Fibroblast of upper back skin (primary cell): ENCODE measurements at regions not wholly inside any gene's neighbourhood (a gene's known extent, or its start where the extent isn't known, plus 50 kb on each side); places are given as distances from the start of the nearest gene placed in this dataset.
A peak's percentile ranks its signal among the peaks of the same experiment; 100 is the strongest.
"Not testable (repeated sequence)": the region's sequence is repeated elsewhere in the genome, so short reads cannot be mapped to it uniquely, and the experiment has no call there.

Source experiments
- DNase-seq: peaks from one replicate; pipeline ENCODE4 v3.0.0-alpha.2; 2013

DNA sequence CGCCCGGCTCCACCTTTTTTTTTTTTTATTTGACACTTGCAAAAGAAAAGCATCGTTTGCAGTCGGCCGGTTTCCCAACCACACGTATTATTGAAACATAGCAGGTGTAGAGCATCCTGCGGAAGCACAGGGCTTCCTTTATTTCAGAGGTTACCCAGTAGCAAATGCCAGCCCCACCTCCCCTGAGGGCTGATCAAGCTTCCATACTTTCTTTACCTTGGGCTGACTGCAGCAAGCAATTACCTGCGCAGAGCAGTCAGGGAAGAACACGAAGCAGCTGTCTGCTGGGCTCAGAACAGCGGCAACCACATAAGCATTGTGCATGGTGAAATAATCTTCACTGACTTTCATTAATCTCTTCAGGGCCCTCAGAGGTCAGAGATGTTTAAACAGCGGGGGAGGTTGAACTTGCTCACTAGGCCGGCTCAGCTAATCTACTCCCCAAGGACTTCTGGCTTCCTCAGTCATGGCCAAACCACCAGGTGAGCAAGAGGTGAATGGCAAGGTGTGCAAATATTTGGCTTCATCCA, 784.7 kb upstream of the AUTS2 start:
- no peak for DNase-seq

DNA sequence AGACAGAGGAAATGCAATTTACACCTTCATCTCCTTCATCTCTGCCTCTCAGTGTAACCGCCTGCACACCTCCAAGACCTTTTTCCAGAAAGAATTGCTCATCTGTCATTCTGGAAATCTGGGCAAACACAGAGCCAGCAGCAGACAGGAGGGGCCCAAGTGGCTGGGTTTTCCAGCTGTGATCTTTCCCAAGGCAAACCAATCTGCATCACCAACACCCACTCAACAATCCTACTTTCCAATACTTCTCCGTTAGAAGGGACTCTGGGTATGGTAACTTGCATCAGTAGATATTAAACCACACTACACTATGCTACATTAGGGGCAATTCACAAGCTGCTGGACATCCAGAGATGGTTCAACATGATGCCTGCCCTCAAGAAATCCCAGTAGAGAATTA, 781.8 kb upstream of the AUTS2 start:
- DNase-seq: no peak

DNA sequence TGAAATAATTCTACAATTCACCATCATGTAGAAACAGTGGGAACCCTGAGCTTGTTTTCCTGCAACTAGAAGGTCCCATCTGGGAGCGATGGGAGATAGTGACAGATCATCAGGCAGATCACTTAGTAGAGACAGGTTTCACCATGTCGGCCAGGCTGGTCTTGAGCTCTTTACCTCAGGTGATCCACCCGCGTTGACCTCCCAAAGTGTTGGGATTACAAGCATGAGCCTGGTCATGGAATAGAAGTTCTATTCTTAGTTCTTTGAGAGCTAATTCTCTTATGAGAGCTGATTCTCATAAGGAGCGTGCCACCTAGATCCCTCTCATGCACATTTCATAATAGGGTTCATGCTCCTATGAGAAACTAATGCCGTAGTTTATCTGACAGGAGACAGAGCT, 778.0 kb upstream of the AUTS2 start:
- no peak for DNase-seq

DNA sequence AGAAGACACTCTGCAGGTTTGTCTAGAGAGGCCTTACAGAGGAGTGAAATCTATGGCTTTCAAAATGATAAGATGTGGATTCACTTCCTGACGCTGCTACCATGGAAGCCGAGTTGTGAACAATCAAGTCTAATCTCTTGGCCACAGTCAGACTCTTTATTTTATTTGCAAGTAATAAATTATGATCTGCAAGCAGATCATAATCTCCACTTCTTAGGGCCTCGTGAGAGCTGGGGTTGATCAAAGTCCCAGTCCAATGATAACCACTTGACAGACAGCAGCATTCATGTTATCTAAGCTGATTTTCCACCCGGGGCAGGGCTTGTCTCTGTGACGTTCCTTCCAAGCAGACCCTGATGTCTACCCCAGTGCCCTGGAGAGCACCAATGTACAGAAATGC, 776.4 kb upstream of the AUTS2 start:
- no peak for DNase-seq

DNA sequence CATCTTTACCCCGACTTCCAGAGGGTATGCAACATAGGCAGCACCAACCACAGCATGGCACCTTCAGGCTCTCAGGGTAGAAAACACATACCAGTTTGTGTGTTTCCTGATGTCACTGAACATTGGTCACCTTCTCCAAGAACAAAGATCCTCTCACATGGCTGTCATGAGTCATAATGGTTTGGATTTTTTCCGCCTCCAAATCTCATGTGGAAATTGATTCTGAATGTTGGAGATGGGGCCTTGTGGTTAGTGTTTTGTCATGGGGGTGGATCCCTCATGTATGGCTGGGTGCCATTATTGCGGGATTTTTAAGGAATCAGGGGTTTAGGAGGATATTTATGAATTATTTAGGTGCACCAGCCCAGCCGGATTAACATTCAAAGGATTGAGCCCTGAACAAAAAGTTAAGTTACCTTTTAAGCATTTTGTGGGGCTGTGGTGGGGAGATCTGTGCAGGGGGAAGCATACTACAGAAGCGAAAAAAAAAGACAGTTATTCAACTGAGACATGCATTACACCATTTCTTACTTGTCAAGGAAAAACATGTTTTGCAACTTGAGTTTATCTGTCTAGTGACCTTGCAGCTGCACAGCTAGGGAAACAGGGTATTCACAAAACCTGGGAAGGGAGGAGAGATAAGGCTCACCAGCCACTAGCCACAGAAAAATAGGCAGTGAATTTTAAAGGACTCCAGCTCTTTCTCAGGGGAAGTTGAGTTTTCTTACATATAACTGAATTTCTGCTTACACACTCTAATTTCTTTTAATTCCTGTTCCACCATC, 774.1 kb upstream of the AUTS2 start:
- peak; percentile 16 for DNase-seq

DNA sequence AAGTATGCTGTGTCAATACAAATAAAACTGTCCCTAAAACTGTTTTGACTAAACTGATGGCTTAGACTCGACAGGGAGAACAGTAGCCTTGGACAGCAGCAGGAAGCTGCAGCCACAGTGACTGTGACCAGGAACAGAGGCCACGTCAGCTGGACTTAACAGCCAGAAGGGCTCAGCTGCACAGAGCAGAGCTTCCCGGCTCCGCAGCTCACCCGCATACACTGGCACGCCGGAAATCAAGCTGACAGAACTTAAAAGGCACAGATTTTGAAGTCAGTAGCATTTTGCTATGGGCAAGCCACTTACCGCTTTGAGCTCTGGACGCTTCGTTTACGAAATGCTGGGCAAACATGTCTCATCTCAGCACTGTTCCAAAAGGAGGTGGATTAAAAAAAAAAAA, 769.7 kb upstream of the AUTS2 start:
- DNase-seq: no peak

DNA sequence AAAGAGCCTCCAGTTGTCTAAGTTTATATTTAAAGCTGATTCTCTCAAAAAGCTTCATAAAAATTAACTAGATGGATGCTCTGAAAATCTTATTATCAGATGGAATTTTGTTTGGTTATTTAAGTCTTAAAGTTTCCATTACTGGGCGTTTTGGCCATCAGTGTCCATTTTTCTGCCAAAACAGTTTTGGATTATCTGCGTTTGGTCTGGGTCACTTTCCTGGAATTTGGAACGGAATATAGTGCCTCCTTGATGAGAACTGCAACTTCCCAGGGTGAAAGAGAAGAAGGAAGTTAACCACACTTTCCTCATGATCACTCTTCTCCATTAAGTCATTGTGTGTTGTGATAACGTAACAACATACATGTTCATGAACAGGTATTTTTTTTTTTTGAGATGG, 764.9 kb upstream of the AUTS2 start:
- no peak for DNase-seq

DNA sequence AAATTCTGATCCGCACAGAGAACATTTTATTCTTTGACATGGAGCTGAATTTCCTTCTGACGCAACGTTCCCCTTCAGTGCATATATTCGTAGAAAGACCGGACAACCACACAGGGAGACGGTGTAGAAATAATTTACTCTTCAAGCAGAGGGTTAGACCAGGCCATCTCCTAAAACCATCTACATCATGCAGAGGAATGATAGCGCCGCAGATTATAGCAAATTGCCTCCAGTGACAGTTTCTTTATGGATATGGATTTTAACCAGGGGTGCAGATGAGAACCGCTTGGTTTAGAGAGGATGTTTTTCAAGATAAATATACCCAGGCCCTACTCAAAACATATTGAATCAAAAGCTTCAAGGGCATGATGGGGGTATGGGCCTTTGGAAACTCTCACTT, 759.3 kb upstream of the AUTS2 start:
- DNase-seq: no peak

DNA sequence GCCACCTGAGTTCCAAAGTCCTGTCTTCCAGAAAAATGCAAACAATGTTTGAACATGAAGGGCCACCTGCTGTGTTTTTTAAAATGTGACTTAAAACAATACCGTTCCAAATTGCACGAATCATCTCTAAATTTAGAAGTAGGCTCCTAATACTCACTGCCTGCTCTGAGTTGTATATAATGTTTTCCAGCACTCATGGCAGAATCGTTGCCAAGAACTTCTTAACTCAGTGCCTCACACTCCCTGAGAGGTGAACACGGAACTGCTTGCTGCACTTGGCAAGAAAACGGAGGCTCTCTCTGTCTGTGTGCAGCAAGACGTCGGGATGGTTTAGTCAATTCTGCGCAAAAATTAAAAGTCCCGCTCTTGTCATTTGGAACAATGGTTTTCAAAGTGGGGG, 757.3 kb upstream of the AUTS2 start:
- peak; percentile 81 for DNase-seq

DNA sequence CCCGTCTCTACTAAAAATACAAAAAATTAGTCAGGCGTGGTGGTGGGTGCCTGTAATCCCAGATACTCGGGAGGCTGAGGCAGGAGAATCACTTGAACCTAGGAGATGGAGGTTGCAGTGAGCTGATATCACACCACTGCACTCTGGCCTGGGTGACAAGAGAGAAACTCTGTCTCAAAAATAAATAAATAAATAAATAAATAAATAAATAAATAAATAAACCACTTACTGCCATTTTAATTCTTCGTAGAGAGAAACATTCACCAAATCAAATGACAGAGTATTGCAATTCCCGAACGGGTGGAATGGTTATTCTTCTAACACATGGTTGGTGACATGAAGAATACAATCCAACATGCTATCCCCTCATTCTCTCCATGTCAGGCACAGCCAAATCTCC, 754.3 kb upstream of the AUTS2 start:
- DNase-seq: not testable (repeated sequence)

DNA sequence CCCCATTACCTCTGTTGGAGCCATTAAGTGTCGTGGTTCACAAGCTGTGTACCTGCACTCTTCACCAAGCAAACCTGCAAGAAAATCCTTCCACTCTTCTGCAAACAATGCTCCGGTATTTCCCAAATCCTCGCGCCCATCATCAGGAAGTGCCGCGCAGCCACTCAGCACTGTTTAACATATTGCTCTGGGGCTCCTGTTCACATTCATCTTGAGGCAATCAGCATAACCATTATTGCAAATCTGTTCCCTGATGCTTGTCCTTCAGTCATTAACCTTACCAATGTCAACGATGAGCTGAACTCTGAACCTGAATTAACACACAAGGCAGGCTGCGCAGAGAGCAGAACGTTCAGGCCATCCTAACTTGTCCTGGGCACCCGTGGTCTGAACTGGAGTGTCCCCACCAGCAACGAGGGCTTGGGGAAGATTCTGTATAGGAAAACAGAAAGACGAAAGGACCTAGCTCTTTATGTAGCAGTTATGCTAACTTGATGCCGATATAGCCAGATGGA, 751.4 kb upstream of the AUTS2 start:
- no peak for DNase-seq

DNA sequence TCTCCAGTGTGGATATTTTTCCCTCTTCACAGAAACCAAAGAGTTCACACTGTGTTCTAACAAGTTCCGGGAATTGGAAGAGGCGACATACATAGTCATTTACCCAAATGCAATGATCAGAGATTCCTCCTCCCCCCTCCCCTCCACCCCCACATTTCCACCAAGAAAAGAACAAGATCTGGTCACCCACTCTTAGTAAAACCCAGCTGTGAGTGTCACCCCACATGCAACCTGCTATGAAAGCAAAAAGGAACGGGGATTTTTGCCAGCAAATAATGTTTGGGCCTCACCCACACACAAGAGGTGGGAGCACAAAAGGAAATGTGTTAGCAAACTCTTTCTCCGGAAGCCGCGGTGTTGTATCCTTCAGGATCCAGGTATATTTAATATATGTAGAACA, 745.0 kb upstream of the AUTS2 start:
- DNase-seq: no peak

DNA sequence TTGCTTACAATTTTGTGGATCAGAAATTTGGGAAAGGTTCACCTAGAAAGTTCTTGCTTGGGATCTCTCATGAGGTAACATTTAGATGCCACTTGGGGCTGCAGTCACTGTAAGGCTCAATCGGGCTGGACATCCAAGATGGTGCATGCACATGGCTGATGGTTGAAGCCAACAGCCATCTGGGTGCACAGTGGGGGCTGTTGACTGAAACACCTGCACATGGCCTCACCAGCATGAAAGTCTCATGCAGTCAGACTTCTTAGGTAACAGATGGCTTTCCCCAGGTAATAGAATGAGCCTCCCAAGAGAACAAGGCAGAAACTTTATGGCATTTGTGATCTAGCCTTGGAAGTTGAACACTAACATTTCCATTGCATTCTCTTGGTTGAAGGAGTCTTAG, 740.7 kb upstream of the AUTS2 start:
- DNase-seq: no peak

DNA sequence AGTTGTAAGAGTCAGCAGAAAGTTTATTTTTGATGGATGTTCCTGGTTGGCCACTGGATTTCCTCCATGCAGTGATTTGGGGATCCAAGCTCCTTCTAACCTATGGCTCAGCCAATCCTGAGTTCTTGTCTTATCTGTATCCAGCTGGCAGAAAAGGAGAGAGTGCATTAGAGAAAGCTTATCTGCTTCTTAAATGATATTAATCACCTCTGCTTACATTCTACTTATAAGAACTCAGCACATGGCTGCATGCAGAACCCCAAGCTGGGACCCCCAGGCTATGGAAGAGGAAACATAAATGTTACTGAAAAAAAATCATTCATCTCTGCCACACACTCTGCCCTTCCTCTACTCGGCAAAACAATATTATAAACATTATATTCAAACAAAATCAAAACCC, 739.8 kb upstream of the AUTS2 start:
- DNase-seq: no peak

DNA sequence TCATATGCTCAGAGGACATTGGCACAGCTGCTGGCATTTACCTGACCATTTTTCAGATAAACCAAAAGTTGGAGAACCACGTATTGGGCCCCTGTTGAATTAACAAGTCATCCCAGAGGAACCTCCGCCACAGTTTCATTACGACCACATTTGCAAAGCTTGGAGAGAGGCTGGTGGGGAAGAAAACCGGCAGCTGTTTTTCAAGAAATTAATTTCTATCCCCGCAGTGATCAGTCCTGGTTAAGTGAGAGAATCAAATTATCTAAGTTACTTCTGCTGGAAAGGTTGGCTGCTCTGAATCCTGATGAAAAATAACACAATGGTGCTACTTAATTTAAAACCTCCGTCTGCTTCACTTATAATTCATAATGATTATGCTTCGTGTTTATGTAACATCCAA, 737.1 kb upstream of the AUTS2 start:
- DNase-seq: no peak

DNA sequence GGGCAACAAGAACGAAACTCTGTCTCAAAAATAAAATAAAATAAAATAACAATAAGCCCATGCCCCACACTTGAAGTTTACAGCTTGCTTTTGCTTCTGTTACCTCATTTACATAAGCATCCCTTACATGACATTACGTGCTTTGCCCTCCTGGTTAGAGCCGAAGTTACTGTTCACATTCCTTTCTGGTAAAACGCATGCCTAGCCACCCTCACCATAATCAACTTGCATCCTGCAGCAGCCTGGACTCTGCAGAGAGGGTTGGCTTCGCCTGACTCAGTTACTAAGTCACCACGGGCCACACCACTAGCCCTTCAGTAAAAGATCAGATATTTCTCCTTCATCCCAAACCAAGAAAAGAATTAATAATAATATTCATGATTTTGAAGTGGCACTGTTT, 736.0 kb upstream of the AUTS2 start:
- no peak for DNase-seq

DNA sequence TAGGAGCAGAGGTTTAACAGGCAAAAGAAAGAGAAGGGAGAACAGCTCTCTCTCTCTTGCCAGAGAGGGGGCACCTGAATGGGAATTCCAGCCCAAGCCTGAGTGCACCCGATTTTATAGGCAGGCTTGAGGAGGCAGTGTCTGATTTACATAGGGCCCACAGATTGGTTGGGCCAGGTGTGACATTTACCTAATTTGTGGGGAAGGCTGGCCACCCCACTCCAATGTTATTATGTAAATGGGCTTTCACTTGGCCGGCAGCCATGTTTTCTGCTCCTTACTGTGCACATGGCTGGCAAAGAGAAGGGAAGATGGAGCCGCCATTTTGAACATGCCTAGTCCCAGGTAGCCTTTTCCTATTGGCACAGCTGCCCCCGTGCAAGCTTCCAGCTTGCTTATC, 735.5 kb upstream of the AUTS2 start:
- DNase-seq: no peak

DNA sequence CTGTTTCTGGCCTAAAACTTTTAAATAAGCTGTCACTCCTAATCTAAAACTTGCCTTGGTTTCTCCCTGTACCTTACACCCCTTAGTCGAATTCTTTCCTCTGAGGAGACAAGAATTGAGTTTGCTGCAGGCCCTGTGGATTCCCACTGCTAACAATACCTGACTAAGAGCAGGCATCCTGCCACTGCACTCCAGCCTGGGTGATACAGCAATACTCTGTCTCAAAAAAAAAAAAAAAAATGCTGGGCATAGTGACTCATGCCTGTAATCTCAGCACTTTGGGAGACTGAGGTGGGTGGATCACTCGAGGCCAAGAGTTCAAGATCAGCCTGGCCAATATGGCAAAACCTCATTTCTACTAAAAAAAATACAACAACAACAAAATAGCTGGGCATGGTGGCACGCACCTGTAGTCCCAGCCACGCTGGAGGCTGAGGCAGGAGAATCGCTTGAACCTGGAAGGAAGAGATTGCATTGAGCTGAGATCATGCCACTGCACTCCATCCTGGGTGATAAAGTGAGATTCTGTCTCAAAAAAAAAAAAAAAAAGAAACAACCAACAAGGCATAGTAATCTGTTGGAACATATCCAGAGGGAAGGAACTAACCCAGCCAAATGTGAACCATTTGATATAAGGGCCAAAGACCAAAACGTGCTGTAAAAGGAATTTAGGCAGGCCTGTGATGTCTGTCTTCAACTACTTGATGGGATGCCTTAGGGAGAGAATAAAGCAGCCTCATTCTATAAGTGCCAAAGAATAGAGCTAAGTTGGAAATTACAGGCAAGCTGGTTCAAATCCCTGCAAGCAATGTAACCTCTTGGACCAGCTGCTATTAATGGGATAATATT, 732.7 kb upstream of the AUTS2 start:
- peak; percentile 35 for DNase-seq

DNA sequence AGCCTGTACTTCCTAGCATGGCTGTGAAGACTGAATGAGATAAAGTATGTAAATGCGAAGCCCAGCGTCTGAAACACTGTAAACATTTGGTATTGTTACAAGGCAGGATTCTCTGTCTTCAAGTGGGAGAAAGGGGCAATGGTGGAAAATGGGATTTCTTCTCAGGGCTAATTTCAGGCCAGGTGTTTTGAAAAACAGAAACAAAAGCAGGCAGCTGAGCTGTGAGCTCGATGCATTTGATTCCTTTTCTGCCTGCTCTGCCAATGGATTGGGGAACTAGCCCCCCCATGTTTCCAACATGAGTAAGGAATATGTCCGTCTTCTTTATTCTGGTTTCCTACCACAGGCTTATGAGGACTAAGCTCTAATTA, 732.1 kb upstream of the AUTS2 start:
- DNase-seq: no peak

DNA sequence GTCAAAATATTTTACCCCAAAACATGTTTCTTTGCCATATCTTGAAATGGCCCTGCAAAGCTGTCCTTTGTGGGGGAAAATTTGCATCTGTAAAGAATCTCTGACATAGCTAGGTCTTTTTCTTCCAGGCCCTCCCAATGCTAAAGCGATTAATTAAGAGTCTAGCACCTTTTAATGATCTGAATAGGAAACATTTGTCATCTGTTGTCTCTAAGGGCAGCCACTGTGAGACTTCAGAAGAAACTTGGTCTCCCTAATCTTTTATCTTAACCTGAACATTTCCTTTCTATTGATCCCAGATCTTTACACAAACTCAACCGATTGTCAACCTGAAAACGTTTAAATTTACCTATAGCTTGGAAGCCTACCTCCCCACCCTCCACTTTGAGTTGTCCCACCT, 731.6 kb upstream of the AUTS2 start:
- DNase-seq: not testable (repeated sequence)

DNA sequence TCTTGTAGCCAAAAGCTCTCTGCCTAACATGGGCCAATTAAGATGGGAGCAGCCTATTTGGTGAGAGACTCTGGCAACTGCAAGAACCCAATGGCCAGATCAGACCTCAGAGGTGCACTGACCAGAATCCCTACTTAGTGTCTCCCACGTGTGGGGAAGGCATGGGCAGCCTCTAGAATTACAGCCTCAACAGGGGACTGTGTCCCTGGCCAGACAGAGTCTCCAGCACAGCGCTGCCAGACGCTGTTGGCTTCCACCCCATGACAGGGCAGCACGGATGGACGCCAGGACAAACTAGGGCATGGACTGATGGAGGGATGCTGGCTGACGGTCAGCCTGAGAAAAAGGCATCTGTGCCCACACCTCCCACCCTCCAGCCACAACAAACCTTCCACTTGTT, 729.3 kb upstream of the AUTS2 start:
- no peak for DNase-seq

DNA sequence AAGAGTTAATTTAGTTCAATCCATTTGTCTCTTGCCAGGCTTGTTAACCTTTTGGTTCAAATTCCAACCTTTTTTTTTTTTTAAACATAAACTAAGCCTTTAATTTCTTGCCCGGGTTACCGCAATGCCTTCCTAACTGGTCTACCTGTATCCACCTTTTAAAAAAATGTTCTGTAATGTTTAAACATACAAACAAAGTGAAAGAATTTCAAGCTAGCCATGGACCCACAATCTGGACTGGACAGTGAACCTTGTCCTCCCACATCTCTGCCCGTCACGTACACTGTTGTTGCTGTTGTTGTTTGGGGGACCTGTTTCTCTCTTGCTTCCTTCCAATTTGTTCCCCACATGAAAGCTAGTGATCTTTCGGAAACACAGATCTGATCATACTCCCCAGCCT, 724.7 kb upstream of the AUTS2 start:
- no peak for DNase-seq

DNA sequence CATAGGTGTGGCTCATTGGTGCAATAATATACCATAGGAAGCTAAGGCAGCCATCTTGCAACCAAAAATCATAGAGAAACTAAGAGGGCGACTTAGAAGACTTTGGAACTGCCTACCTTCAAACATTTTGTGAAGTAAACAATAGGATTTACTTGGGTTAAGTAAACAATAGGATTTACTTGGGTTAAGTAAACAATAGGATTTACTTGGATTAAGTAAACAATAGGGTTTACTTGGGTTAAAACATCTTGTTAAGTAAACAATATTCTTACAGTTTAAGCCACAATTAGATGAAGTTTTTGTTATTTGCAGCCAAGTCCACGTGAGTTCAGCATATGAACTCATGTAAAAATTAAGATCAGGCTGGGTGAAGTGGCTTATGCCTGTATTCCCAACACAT, 722.4 kb upstream of the AUTS2 start:
- no peak for DNase-seq

DNA sequence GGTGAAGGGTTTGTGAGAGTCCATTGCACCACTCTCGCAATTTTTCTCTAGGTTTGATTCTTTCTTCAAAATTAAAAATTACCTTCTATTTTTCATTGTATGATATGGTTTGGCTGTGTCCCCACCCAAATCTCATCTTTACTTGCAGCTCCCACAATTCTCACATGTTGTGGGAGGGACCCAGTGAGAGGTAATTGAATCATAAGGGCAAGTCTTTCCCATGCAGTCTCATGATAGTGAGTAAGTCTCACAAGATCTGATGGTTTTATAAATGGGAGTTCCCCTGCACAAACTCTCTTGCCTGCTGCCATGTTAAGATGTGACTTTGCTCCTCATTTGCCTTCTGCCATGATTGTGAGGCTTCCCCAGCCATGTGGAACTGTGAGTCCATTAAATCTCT, 711.2 kb upstream of the AUTS2 start:
- not testable (repeated sequence) for DNase-seq
